ENCODE measurements at regions not wholly inside any gene's neighbourhood (a gene's known extent, or its start where the extent isn't known, plus 50 kb on each side); places are given as distances from the start of the nearest gene placed in this dataset.

GRCh38 chr1:173267453-173267945 lies 60.4 kb upstream of the TNFSF4 start:
- Histone ChIP-seq H4K91ac (replicated peaks; ENCODE audit: insufficient read length, low read length) (no peak overlapping the region), H3K23me2 (ENCODE audit: low read depth, low read length) (no peaks in the 10 kb centered on the region), H3K9me3 (ENCODE audit: insufficient read depth in 2 of 2, low read depth in 1 of 2, low read length in 1 of 2) (no peaks in the 10 kb centered on the region), H3K23ac (ENCODE audit: insufficient read length) (no peak overlapping the region), H3K9ac (replicated peaks in 1 of 4; ENCODE audit: extremely low read depth in 1 of 4, low read depth in 3 of 4, low read length in 3 of 4) (no peak overlapping the region), H4K20me1 (replicated peaks in 1 of 2; ENCODE audit: control insufficient read depth in 1 of 2, insufficient read depth in 2 of 2, low read length in 2 of 2) (no peaks in the 10 kb centered on the region), H3K18ac (ENCODE audit: extremely low read depth, low read length) (no peak overlapping the region), H3K56ac (replicated peaks; ENCODE audit: insufficient read length, low read depth, low read length) (no peak overlapping the region), H2AK5ac (ENCODE audit: low read depth, low read length) (no peak overlapping the region), H3K4me1 (replicated peaks in 1 of 4; ENCODE audit: control insufficient read depth in 3 of 4, insufficient read depth in 4 of 4, low read length in 3 of 4) (no peaks in the 10 kb centered on the region), H4K8ac (ENCODE audit: extremely low read depth, insufficient read depth, low read length) (no peak overlapping the region), H2BK12ac (ENCODE audit: low read depth, low read length) (no peak overlapping the region), H4K5ac (ENCODE audit: insufficient read length, low read depth, low read length) (no peak overlapping the region), H3K4me3 (ENCODE audit: extremely low read depth in 1 of 4, insufficient read depth in 2 of 4, low read depth in 3 of 4, low read length in 4 of 4) (no peak overlapping the region), H2BK15ac (ENCODE audit: low read length) (no peak overlapping the region), H2BK20ac (ENCODE audit: low read length) (no peak overlapping the region), H3K4me2 (ENCODE audit: insufficient read depth in 1 of 2, low read depth in 2 of 2, low read length in 2 of 2) (no peak overlapping the region), H3K79me2 (ENCODE audit: control insufficient read depth in 1 of 2, insufficient read depth in 2 of 2, low read length in 2 of 2) (no peaks in the 10 kb centered on the region), H3K27me3 (replicated peaks in 1 of 4; ENCODE audit: control insufficient read depth in 3 of 4, extremely low read depth in 1 of 4, insufficient read depth in 3 of 4, low read length in 3 of 4) (no peaks in the 10 kb centered on the region), H3K36me3 (ENCODE audit: control insufficient read depth in 2 of 4, insufficient read depth in 4 of 4, low read length in 3 of 4) (no peaks in the 10 kb centered on the region), H2AFZ (ENCODE audit: low read length) (no peak overlapping the region), H3K4ac (replicated peaks; ENCODE audit: insufficient read length, low read depth, low read length) (no peak overlapping the region), H3K79me1 (ENCODE audit: low read depth, low read length) (no peaks in the 10 kb centered on the region), H2BK5ac (ENCODE audit: low read depth, low read length) (no peak overlapping the region), H3K27ac (ENCODE audit: low read depth, low read length) (no peak overlapping the region), H3K14ac (ENCODE audit: insufficient read length) (no peak overlapping the region), H2BK120ac (replicated peaks; ENCODE audit: low read depth, low read length) (no peak overlapping the region)
- POLR2A ChIA-PET (ENCODE audit: partially characterized antibody): no interaction called here
- CTCF ChIA-PET (ENCODE audit: partially characterized antibody): interaction anchor here (1.4 to 2.2 kb wide), 2 partner anchors 13 to 14 kb away, joined by 3 to 5 read pairs; no protein-coding TSS in a partner anchor
- FAIRE-seq (no peak), DNase-seq (ENCODE audit: low read depth in 1 of 2, low spot score in 2 of 2) (no peak)
- 79% methylated on average over 2 of the region's 2 CpGs; no CpG with 5 or more reads in 1 of the 2 experiments for WGBS, 2 experiments (ENCODE audit: extremely low coverage in 1 of 2, insufficient coverage in 1 of 2, insufficient read length in 1 of 2, insufficient replicate concordance in 2 of 2, low coverage in 1 of 2, low lambda C conversion rate in 2 of 2, missing lambda C conversion rate in 1 of 2)
- TF ChIP-seq EGR1 (IDR thresholded peaks at IDR 0.05; ENCODE audit: borderline replicate concordance, low read depth, low read length) (no peak), USF2 (IDR thresholded peaks at IDR 0.05; ENCODE audit: low read length) (no peak), POLR2A (IDR thresholded peaks at IDR 0.05; ENCODE audit: control extremely low read depth in 1 of 2, low read depth in 2 of 2, low read length in 2 of 2) (no peak), BACH1 (IDR thresholded peaks at IDR 0.05; ENCODE audit: low read length) (no peak), JUND (IDR thresholded peaks at IDR 0.05; ENCODE audit: low read length) (no peak), RXRA (IDR thresholded peaks at IDR 0.05; ENCODE audit: insufficient read depth, low read depth, low read length) (no peak), SP4 (IDR thresholded peaks at IDR 0.05; ENCODE audit: low read length) (no peak), GTF2F1 (IDR thresholded peaks at IDR 0.05; ENCODE audit: borderline replicate concordance, low read depth, low read length) (no peak), SP1 (IDR thresholded peaks at IDR 0.05; ENCODE audit: low read depth, low read length) (no peak), CEBPB (IDR thresholded peaks at IDR 0.05; ENCODE audit: low read depth, low read length) (no peak), GABPA (IDR thresholded peaks at IDR 0.05; ENCODE audit: borderline replicate concordance, insufficient read depth, low read length) (no peak), SAP30 (IDR thresholded peaks at IDR 0.05; ENCODE audit: insufficient read depth, insufficient replicate concordance, low read length) (no peak), E2F6 (IDR thresholded peaks at IDR 0.05) (no peak), HDAC2 (IDR thresholded peaks at IDR 0.05; ENCODE audit: borderline replicate concordance in 1 of 2, low read depth in 2 of 2, low read length in 2 of 2) (no peak)

All from H1 (cell line).